HEK293 (cell line): ENCODE measurements at regions not wholly inside any gene's neighbourhood (a gene's known extent, or its start where the extent isn't known, plus 50 kb on each side); places are given as distances from the start of the nearest gene placed in this dataset.

ENCODE experiments used
- GLIS2 ChIP-seq: fragments of 450-650 bp; formaldehyde crosslinking; IDR thresholded peaks from 2 replicates; pipeline ENCODE4 v1.5.1; 2016; ENCODE audit warnings: missing biosample characterization, missing genetic modification characterization
- KLF9 ChIP-seq: fragments of 450-650 bp; formaldehyde crosslinking; IDR thresholded peaks from 2 replicates; pipeline ENCODE4 v1.5.1; 2016; ENCODE audit warnings: missing biosample characterization, missing genetic modification characterization, low read depth
- YY1 ChIP-seq: fragments of 450-650 bp; formaldehyde crosslinking; IDR thresholded peaks from 2 replicates; pipeline ENCODE4 v1.5.1; 2018; ENCODE audit warnings: missing biosample characterization, missing genetic modification characterization
- ZFP41 ChIP-seq: fragments of 450-650 bp; formaldehyde crosslinking; IDR thresholded peaks from 2 replicates; pipeline ENCODE4 v1.5.1; 2016; ENCODE audit warnings: missing biosample characterization, missing genetic modification characterization, borderline replicate concordance
- ZIC2 ChIP-seq: fragments of 450-650 bp; formaldehyde crosslinking; IDR thresholded peaks from 2 replicates; pipeline ENCODE4 v1.5.1; 2016; ENCODE audit warnings: missing biosample characterization, missing genetic modification characterization
- ZNF350 ChIP-seq: fragments of 450-650 bp; formaldehyde crosslinking; IDR thresholded peaks from 2 replicates; pipeline ENCODE4 v1.5.0; 2017; ENCODE audit warnings: missing biosample characterization, mild to moderate bottlenecking, missing genetic modification characterization
- ZNF785 ChIP-seq: fragments of 450-650 bp; formaldehyde crosslinking; IDR thresholded peaks from 2 replicates; pipeline ENCODE4 v1.5.1; 2016; ENCODE audit warnings: missing biosample characterization, missing genetic modification characterization
- TF ChIP-seq, protein P1 (sequence below): fragments of 450-650 bp; formaldehyde crosslinking; IDR thresholded peaks from 2 replicates; pipeline ENCODE4 v1.5.1; 2016; ENCODE audit warnings: missing biosample characterization, missing genetic modification characterization

- TF ChIP-seq, protein P1, sequence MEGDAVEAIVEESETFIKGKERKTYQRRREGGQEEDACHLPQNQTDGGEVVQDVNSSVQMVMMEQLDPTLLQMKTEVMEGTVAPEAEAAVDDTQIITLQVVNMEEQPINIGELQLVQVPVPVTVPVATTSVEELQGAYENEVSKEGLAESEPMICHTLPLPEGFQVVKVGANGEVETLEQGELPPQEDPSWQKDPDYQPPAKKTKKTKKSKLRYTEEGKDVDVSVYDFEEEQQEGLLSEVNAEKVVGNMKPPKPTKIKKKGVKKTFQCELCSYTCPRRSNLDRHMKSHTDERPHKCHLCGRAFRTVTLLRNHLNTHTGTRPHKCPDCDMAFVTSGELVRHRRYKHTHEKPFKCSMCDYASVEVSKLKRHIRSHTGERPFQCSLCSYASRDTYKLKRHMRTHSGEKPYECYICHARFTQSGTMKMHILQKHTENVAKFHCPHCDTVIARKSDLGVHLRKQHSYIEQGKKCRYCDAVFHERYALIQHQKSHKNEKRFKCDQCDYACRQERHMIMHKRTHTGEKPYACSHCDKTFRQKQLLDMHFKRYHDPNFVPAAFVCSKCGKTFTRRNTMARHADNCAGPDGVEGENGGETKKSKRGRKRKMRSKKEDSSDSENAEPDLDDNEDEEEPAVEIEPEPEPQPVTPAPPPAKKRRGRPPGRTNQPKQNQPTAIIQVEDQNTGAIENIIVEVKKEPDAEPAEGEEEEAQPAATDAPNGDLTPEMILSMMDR, result no peak
- TF ChIP-seq KLF9 (tag by site-specific recombination) (no peak), ZIC2 (tag by site-specific recombination) (no peak), ZNF785 (tag by site-specific recombination) (no peak), ZFP41 (tag by site-specific recombination) (no peak), GLIS2 (tag by site-specific recombination) (no peak), YY1 (no peak), ZNF350 (no peak)
Observed at GRCh38 chr4:127313767-127314166, 319.0 kb upstream of the INTU start.
